Spleen (tissue), 11 donors: ENCODE measurements at regions not wholly inside any gene's neighbourhood (a gene's known extent, or its start where the extent isn't known, plus 50 kb on each side); places are given as distances from the start of the nearest gene placed in this dataset.

Experiments used
- DNase-seq: peaks from one replicate; pipeline ENCODE4 v3.0.0-alpha.2; 2020
- H3K27ac ChIP-seq, 8 donors: fragments of 200-600 bp; sonication (generic) in 7 of 8; 1 replicate in 4 of 8; 2 replicates in 4 of 8; pipeline versions ENCODE4 v1.5.0 to v1.8.0; 2016 to 2021; ENCODE audit warnings: inconsistent platforms in 4 of 8, mild to moderate bottlenecking in 4 of 8, moderate library complexity in 1 of 8
- H3K27me3 ChIP-seq, 7 donors: fragments of 200-600 bp; sonication (generic) in 6 of 7; replicated peaks in 1 of 7; 1 replicate in 4 of 7; 2 replicates in 3 of 7; pipeline versions ENCODE4 v1.5.0 to v1.8.0; 2016 to 2021; ENCODE audit warnings: inconsistent platforms in 3 of 7, mild to moderate bottlenecking in 1 of 7
- H3K36me3 ChIP-seq, 6 donors: fragments of 200-600 bp; sonication (generic) in 5 of 6; 1 replicate in 4 of 6; 2 replicates in 2 of 6; pipeline versions ENCODE4 v1.5.0 to v1.8.0; 2016 to 2021; ENCODE audit warnings: inconsistent platforms in 2 of 6
- H3K4me1 ChIP-seq, 6 donors: fragments of 200-600 bp; sonication (generic) in 5 of 6; 1 replicate in 3 of 6; 2 replicates in 3 of 6; pipeline versions ENCODE4 v1.5.0 to v1.8.0; 2016 to 2021; ENCODE audit warnings: inconsistent platforms in 3 of 6
- H3K4me3 ChIP-seq, 8 donors: fragments of 200-600 bp; sonication (generic) in 7 of 8; 1 replicate in 4 of 8; 2 replicates in 4 of 8; pipeline versions ENCODE4 v1.5.0 to v1.8.0; 2016 to 2021; ENCODE audit warnings: inconsistent platforms in 4 of 8, mild to moderate bottlenecking in 4 of 8, moderate library complexity in 2 of 8
- H3K9me3 ChIP-seq, 8 donors: fragments of 200-600 bp; sonication (generic) in 7 of 8; 1 replicate in 4 of 8; 2 replicates in 4 of 8; pipeline versions ENCODE4 v1.5.0 to v1.8.0; 2016 to 2021; ENCODE audit warnings: inconsistent platforms in 4 of 8
- CTCF ChIP-seq, 11 experiments: fragments of 200-600 bp in 7 of 11; fragments of 450-650 bp in 4 of 11; sonication (generic) in 4 of 11; IDR thresholded peaks in 8 of 11; conservative IDR thresholded peaks in 3 of 11; 1 replicate in 7 of 11; 2 replicates in 4 of 11; pipeline versions ENCODE4 v1.4.0 to v1.8.0; 2016 to 2021; ENCODE audit warnings: antibody characterized with exemption in 11 of 11, inconsistent platforms in 4 of 11, mild to moderate bottlenecking in 1 of 11
- POLR2A ChIP-seq, 3 donors: fragments of 450-650 bp; IDR thresholded peaks; one replicate each; pipeline ENCODE4 v1.5.1; 2017; ENCODE audit warnings: antibody characterized with exemption in 3 of 3, mild to moderate bottlenecking in 1 of 3
- POLR2AphosphoS5 ChIP-seq, 3 donors: sonication (generic); formaldehyde crosslinking; IDR thresholded peaks; one replicate each; pipeline ENCODE4 v1.5.1; 2017; ENCODE audit warnings: antibody characterized with exemption in 3 of 3
- WGBS, 5 donors: extraction: QIAGEN DNeasy Blood & Tissue Kit in 3 of 5; methylation state at CpG; one replicate each; pipeline versions ENCODE4 v1.1.5 to v1.1.7; 2013 to 2018; 5-methylcytosine and 5-hydroxymethylcytosine counted together
- intact Hi-C: fragments of 100-400 bp; cut with DNase I; formaldehyde crosslinking; loops from one replicate; pipeline ENCODE4 v1.15.0; 2023; ENCODE audit warnings: low total_unique reads
- donor health status: healthy with polysubstance abuse.
- donor health status: DM: no; HTN: no; CAD: no; lungs with moderate emphysema.
- donor health status: DM: no; HTN: no; CAD: no.
- donor health status: Bipolar disorder and iron deficiency.
- donor health status: healthy.
- donor health status: DM: no; HTN: no; CAD: no.
- donor health status: DM: yes; HTN: yes; CAD: no.

GRCh38 chr12:45670346-45671065 lies 59.0 kb upstream of the ARID2 start:
- WGBS, 5 donors = 42 to 60% (median 48%) methylated on average over 5 of the region's 5 CpGs
- DNase-seq = no peak
- Histone ChIP-seq H3K27ac (peak overlapping the region in 5 of 8 donors; percentile 34 to 77 (median 64)), H3K27me3 (no peaks in the 10 kb centered on the region), H3K4me3 (no peak overlapping the region), H3K9me3 (no peaks in the 10 kb centered on the region), H3K4me1 (peaks cover 13 to 36% (median 28%) of the 10 kb centered on the region in 6 donors), H3K36me3 (no peaks in the 10 kb centered on the region)
- no peak for TF ChIP-seq POLR2AphosphoS5 (IDR thresholded peaks at IDR 0.05)
- no peak for TF ChIP-seq CTCF (IDR thresholded peaks at IDR 0.05 in 8 of 11, conservative IDR thresholded peaks at IDR 0.05 in 3 of 11)
- no peak for TF ChIP-seq POLR2A (IDR thresholded peaks at IDR 0.05)
- intact Hi-C loops = loop anchor here (5.0 kb wide), 1 partner anchor 47 kb away; no protein-coding TSS in a partner anchor

GRCh38 chr12:45671254-45671653 lies 58.3 kb upstream of the ARID2 start:
- Histone ChIP-seq H3K27me3 (no peaks in the 10 kb centered on the region), H3K27ac (no peak overlapping the region), H3K36me3 (no peaks in the 10 kb centered on the region), H3K9me3 (no peaks in the 10 kb centered on the region), H3K4me3 (no peak overlapping the region), H3K4me1 (peaks cover 13 to 36% (median 28%) of the 10 kb centered on the region in 6 donors)
- DNase-seq = no peak
- 85 to 93% (median 91%) methylated on average over 3 of the region's 3 CpGs for WGBS, 5 donors
- TF ChIP-seq CTCF (IDR thresholded peaks at IDR 0.05 in 8 of 11, conservative IDR thresholded peaks at IDR 0.05 in 3 of 11) = no peak
- no peak for TF ChIP-seq POLR2A (IDR thresholded peaks at IDR 0.05)
- TF ChIP-seq POLR2AphosphoS5 (IDR thresholded peaks at IDR 0.05) = no peak
- intact Hi-C loops = loop anchor here (5.0 kb wide), 1 partner anchor 46 kb away; no protein-coding TSS in a partner anchor

- Histone ChIP-seq H3K4me1 (peaks cover 13 to 23% (median 19%) of the 10 kb centered on the region in 6 donors), H3K4me3 (no peak overlapping the region), H3K36me3 (no peaks in the 10 kb centered on the region), H3K9me3 (no peaks in the 10 kb centered on the region), H3K27ac (no peak overlapping the region), H3K27me3 (no peaks in the 10 kb centered on the region)
- TF ChIP-seq CTCF (IDR thresholded peaks at IDR 0.05 in 8 of 11, conservative IDR thresholded peaks at IDR 0.05 in 3 of 11) (no peak), POLR2AphosphoS5 (IDR thresholded peaks at IDR 0.05) (no peak), POLR2A (IDR thresholded peaks at IDR 0.05) (no peak)
- DNase-seq = no peak
- intact Hi-C loops = loop anchor here (5.0 kb wide), 1 partner anchor 43 kb away; no protein-coding TSS in a partner anchor
- 54 to 75% (median 63%) methylated on average over 6 of the region's 6 CpGs for WGBS, 5 donors
Measured at GRCh38 chr12:45674181-45674977, 55.1 kb upstream of the ARID2 start.

DNA sequence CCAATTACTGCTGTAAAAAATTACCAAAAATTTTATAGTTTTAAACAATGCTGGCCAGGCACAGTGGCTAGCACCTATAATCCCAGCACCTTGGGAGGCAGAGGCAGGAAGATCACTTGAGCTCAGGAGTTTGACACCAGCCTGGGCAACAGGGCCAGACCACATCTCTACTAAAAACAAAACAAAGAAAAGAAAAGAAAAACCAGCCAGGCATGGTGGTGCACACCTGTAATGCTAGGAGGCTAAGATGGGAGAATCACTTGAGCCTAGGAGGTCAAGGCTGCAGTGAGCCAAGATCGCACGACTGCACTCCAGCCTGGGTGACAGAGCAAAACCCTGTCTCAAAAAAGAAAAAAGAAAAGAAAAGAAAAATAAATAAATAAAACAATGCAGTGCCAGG lies 54.0 kb upstream of the ARID2 start:
- no peak for TF ChIP-seq POLR2AphosphoS5 (IDR thresholded peaks at IDR 0.05)
- no peak for TF ChIP-seq POLR2A (IDR thresholded peaks at IDR 0.05)
- TF ChIP-seq CTCF (IDR thresholded peaks at IDR 0.05 in 8 of 11, conservative IDR thresholded peaks at IDR 0.05 in 3 of 11) = no peak
- Histone ChIP-seq H3K27me3 (no peaks in the 10 kb centered on the region), H3K36me3 (no peaks in the 10 kb centered on the region), H3K27ac (no peak overlapping the region), H3K4me3 (no peak overlapping the region), H3K4me1 (peaks cover 5 to 12% (median 8%) of the 10 kb centered on the region in 6 donors), H3K9me3 (no peaks in the 10 kb centered on the region)
- WGBS, 5 donors = 88 to 95% (median 93%) methylated on average over 2 of the region's 2 CpGs
- no peak for DNase-seq
- intact Hi-C loops = no loop called here
